NB4 (cell line): ENCODE measurements at regions not wholly inside any gene's neighbourhood (a gene's known extent, or its start where the extent isn't known, plus 50 kb on each side); places are given as distances from the start of the nearest gene placed in this dataset.

Experiments
- DNase-seq: peaks from one replicate; pipeline ENCODE4 v3.0.0; 2010; ENCODE audit warnings: low read depth
- H3K4me3 ChIP-seq: one replicate; pipeline ENCODE4 v1.5.1; 2011; ENCODE audit warnings: mild to moderate bottlenecking, low read depth, low read length, moderate library complexity
- MYC ChIP-seq: IDR thresholded peaks from 2 replicates; pipeline ENCODE4 v1.6.1; 2011; ENCODE audit warnings: low read depth, low read length
- POLR2A ChIP-seq: IDR thresholded peaks from 2 replicates; pipeline ENCODE4 v1.6.1; 2011; ENCODE audit warnings: mild to moderate bottlenecking; ENCODE audit not compliant: insufficient read length; ENCODE audit errors: extremely low read depth
- TF ChIP-seq, protein P1 (sequence below): IDR thresholded peaks from one replicate; pipeline ENCODE4 v1.5.1; 2012; ENCODE audit warnings: low read depth, low read length
- TF ChIP-seq, protein P2 (sequence below): IDR thresholded peaks from 2 replicates; pipeline ENCODE4 v1.6.1; 2011; ENCODE audit warnings: low read depth, low read length

GRCh38 chr4:57426779-57427395, 316.7 kb upstream of the IGFBP7 start:
- TF ChIP-seq, protein P1, sequence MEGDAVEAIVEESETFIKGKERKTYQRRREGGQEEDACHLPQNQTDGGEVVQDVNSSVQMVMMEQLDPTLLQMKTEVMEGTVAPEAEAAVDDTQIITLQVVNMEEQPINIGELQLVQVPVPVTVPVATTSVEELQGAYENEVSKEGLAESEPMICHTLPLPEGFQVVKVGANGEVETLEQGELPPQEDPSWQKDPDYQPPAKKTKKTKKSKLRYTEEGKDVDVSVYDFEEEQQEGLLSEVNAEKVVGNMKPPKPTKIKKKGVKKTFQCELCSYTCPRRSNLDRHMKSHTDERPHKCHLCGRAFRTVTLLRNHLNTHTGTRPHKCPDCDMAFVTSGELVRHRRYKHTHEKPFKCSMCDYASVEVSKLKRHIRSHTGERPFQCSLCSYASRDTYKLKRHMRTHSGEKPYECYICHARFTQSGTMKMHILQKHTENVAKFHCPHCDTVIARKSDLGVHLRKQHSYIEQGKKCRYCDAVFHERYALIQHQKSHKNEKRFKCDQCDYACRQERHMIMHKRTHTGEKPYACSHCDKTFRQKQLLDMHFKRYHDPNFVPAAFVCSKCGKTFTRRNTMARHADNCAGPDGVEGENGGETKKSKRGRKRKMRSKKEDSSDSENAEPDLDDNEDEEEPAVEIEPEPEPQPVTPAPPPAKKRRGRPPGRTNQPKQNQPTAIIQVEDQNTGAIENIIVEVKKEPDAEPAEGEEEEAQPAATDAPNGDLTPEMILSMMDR: peak; percentile 67
- TF ChIP-seq MYC (no peak), POLR2A (no peak)
- TF ChIP-seq, protein P2, sequence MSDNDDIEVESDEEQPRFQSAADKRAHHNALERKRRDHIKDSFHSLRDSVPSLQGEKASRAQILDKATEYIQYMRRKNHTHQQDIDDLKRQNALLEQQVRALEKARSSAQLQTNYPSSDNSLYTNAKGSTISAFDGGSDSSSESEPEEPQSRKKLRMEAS: no peak
- H3K4me3 ChIP-seq: no peak overlapping the region
- peak; percentile 69 for DNase-seq

DNA sequence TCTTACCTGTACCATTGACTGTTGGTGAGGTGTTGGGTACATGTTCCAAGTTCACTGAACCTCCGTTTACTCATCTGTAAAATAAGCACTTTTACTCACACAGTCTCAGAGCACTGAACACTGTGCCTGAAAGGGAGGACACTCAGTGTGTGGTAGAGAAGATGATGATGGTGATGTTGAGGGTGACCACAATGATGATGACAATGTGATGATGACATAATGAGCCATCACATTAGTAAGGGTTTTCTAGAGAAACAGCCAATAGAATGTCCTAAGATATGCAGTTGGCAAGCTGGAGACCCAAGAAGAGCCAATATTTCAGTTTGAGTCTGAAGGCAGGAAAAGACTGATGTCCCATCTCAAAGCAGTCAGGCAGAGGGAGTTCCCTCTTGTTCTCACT, 315.4 kb upstream of the IGFBP7 start:
- H3K4me3 ChIP-seq: no peak overlapping the region
- DNase-seq: no peak
- TF ChIP-seq MYC (no peak), POLR2A (no peak)
- TF ChIP-seq, protein P1: no peak
- TF ChIP-seq, protein P2: no peak

DNA sequence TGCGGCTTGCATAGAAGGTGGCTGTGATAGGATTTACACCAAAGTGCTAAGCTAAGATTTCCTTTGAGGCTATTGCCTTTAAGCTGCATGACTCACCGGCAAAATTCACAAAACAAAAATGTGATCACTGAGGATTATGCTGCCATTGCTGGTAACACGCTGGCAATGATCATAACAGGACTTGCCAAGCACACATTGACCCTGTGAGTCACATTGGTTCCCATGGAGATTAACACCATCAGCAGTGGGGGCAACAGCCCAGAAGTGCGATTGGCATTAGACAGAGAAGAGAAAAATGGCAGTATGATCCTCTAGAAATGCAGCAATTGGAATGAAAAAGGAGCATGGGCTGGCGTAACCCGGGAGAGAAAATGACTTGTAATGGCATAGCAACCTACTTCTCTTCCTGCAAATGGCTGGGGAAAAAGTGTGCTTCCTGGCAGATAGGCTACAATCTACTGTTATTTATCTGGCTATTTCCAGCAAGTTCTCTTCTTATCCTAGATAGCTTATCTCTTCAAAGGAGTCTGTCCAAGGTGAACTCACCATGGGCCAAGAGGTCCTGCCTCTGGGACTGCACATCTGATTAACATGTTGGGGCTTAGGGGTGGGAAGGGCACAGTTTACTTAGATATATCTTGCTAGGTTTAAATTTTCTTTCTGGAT, 314.2 kb upstream of the IGFBP7 start:
- DNase-seq: no peak
- no peak overlapping the region for H3K4me3 ChIP-seq
- TF ChIP-seq MYC (no peak), POLR2A (no peak)
- TF ChIP-seq, protein P2: no peak
- TF ChIP-seq, protein P1: no peak

DNA sequence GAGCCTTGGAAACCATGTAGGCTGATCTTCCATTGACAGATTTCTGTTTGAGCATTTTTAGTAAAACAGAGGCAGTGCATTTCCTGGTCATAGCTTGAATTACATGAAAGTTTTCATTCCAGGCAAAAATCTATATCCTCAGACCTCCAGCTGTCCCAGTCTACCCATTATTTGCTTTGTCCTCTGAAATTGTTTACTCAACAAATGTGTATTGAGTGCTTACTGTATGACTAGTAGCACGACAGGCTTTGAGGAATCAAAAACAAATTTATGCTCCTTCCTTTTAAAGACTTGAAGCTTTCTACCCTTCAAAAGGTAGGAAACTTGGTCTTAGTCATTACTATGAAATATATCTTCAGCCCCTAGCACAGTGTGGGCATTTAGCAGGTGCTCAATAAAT, 307.9 kb upstream of the IGFBP7 start:
- TF ChIP-seq, protein P1: no peak
- TF ChIP-seq POLR2A: no peak
- TF ChIP-seq MYC: no peak
- TF ChIP-seq, protein P2: no peak
- no peak overlapping the region for H3K4me3 ChIP-seq
- no peak for DNase-seq

GRCh38 chr4:57412259-57413054, 302.3 kb upstream of the IGFBP7 start:
- DNase-seq: no peak
- H3K4me3 ChIP-seq: no peak overlapping the region
- no peak for TF ChIP-seq MYC
- TF ChIP-seq, protein P1: no peak
- TF ChIP-seq, protein P2: no peak
- no peak for TF ChIP-seq POLR2A
